Gastrocnemius medialis (tissue), 4 donors: ENCODE measurements at regions not wholly inside any gene's neighbourhood (a gene's known extent, or its start where the extent isn't known, plus 50 kb on each side); places are given as distances from the start of the nearest gene placed in this dataset.

ENCODE experiments used
- POLR2A ChIP-seq, 2 donors: fragments of 450-650 bp; IDR thresholded peaks; one replicate each; pipeline ENCODE4 v1.6.1; 2017; ENCODE audit warnings: antibody characterized with exemption in 2 of 2, mild to moderate bottlenecking in 2 of 2, moderate library complexity in 2 of 2
- TF ChIP-seq, protein P1 (sequence below), 5 experiments: fragments of 450-650 bp in 3 of 5; fragments of 200-600 bp in 2 of 5; sonication (generic) in 2 of 5; IDR thresholded peaks in 4 of 5; conservative IDR thresholded peaks in 1 of 5; 1 replicate in 4 of 5; 2 replicates in 1 of 5; pipeline ENCODE4 v1.5.1; 2016 to 2019; ENCODE audit warnings: antibody characterized with exemption in 5 of 5, mild to moderate bottlenecking in 3 of 5, moderate library complexity in 3 of 5

DNA sequence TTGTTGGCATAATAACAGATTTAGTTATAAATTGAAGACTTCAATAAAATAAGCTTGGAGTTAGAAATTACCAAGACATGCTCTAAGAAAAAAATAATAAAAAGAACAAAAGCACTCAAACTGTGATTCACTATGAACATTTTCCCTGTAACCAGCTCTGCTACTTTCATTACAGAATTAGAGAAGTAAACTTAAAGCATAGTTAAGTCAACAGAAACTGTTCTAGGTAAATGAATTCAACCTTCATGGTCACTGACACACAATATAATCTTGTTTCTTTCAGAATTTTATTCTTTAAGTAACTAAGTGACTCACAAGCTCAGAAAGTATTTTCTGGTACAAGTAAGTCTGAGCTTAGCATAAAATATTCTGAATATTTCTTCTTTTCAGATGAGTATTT lies 136.3 kb downstream of the KLF5 start:
- TF ChIP-seq, protein P1, sequence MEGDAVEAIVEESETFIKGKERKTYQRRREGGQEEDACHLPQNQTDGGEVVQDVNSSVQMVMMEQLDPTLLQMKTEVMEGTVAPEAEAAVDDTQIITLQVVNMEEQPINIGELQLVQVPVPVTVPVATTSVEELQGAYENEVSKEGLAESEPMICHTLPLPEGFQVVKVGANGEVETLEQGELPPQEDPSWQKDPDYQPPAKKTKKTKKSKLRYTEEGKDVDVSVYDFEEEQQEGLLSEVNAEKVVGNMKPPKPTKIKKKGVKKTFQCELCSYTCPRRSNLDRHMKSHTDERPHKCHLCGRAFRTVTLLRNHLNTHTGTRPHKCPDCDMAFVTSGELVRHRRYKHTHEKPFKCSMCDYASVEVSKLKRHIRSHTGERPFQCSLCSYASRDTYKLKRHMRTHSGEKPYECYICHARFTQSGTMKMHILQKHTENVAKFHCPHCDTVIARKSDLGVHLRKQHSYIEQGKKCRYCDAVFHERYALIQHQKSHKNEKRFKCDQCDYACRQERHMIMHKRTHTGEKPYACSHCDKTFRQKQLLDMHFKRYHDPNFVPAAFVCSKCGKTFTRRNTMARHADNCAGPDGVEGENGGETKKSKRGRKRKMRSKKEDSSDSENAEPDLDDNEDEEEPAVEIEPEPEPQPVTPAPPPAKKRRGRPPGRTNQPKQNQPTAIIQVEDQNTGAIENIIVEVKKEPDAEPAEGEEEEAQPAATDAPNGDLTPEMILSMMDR (IDR thresholded peaks at IDR 0.05 in 4 of 5, conservative IDR thresholded peaks at IDR 0.05 in 1 of 5) = no peak
- no peak for TF ChIP-seq POLR2A (IDR thresholded peaks at IDR 0.05)
